ENCODE measurements at regions not wholly inside any gene's neighbourhood (a gene's known extent, or its start where the extent isn't known, plus 50 kb on each side); places are given as distances from the start of the nearest gene placed in this dataset.
"Not testable (repeated sequence)": the region's sequence is repeated elsewhere in the genome, so short reads cannot be mapped to it uniquely, and the experiment has no call there.

GRCh38 chr5:56731473-56731872 is 83.9 kb upstream of the MAP3K1 start:
- not testable (repeated sequence) for DNase-seq

GRCh38 chr5:56729488-56729887 is 85.9 kb upstream of the MAP3K1 start:
- DNase-seq, result no peak

GRCh38 chr5:56725711-56726411 is 89.5 kb upstream of the MAP3K1 start:
- no peak for DNase-seq

- not testable (repeated sequence) for DNase-seq
Observed at GRCh38 chr5:56724857-56725256, 90.5 kb upstream of the MAP3K1 start.

- DNase-seq, result no peak
Observed at GRCh38 chr5:56722317-56722716, 93.0 kb upstream of the MAP3K1 start.

- DNase-seq, result no peak
Observed at GRCh38 chr5:56717253-56717987, 97.9 kb upstream of the MAP3K1 start.

GRCh38 chr5:56715986-56716385 is 99.4 kb upstream of the MAP3K1 start:
- no peak for DNase-seq

GRCh38 chr5:56712895-56713591 is 102.3 kb upstream of the MAP3K1 start:
- no peak for DNase-seq

- DNase-seq, result no peak
Observed at GRCh38 chr5:56710826-56711590, 104.3 kb upstream of the MAP3K1 start.

- DNase-seq, result no peak
Observed at GRCh38 chr5:56706504-56706903, 108.8 kb upstream of the MAP3K1 start.

GRCh38 chr5:56705217-56705616 is 110.1 kb upstream of the MAP3K1 start:
- DNase-seq, result no peak

- no peak for DNase-seq
Observed at GRCh38 chr5:56703952-56704351, 111.4 kb upstream of the MAP3K1 start.

- no peak for DNase-seq
Observed at GRCh38 chr5:56700711-56701110, 114.6 kb upstream of the MAP3K1 start.

- DNase-seq, result no peak
Observed at GRCh38 chr5:56699538-56699937, 115.8 kb upstream of the MAP3K1 start.

- no peak for DNase-seq
Observed at GRCh38 chr5:56698463-56699381, 116.6 kb upstream of the MAP3K1 start.

GRCh38 chr5:56696900-56697299 is 118.4 kb upstream of the MAP3K1 start:
- no peak for DNase-seq

- no peak for DNase-seq
Observed at GRCh38 chr5:56693220-56693579, 122.1 kb upstream of the MAP3K1 start.

- no peak for DNase-seq
Observed at GRCh38 chr5:56692359-56693219, 122.8 kb upstream of the MAP3K1 start.

- no peak for DNase-seq
Observed at GRCh38 chr5:56688402-56688801, 126.9 kb upstream of the MAP3K1 start.

GRCh38 chr5:56686337-56687195 is 128.8 kb upstream of the MAP3K1 start:
- DNase-seq, result no peak
